PC-3 (cell line): ENCODE measurements at regions not wholly inside any gene's neighbourhood (a gene's known extent, or its start where the extent isn't known, plus 50 kb on each side); places are given as distances from the start of the nearest gene placed in this dataset.

Source experiments
- ATAC-seq: fragments of 200-7000 bp; cut with Tn5 transposase; 2 replicates; pipeline ENCODE4 v1.9.1; 2020; ENCODE audit warnings: mild to moderate bottlenecking, moderate library complexity
- BruUV-seq: library from RNA; stranded (reverse); fragments of 400-500 nt; replicated peaks from 2 replicates; lab custom pipeline; 2021; lab: Mats Ljungman, UMichigan
- CTCF ChIA-PET: fragments of 300-600 bp; sonication (Branson Sonifier 250); formaldehyde crosslinking; loops from one replicate; lab custom pipeline; 2022; ENCODE audit warnings: antibody characterized with exemption; lab: Charles Lee
- POLR2A ChIA-PET: fragments of 300-600 bp; sonication (Branson Sonifier 250); formaldehyde crosslinking; loops from one replicate; lab custom pipeline; 2022; ENCODE audit warnings: antibody characterized with exemption; ENCODE audit not compliant: unreplicated experiment; lab: Charles Lee
- DNase-seq: peaks from one replicate; pipeline ENCODE4 v3.0.0-alpha.2; 2015
- H2AFZ ChIP-seq: fragments of 300-600 bp; sonication (generic); 2 replicates; pipeline ENCODE4 v1.6.0; 2016; ENCODE audit warnings: antibody characterized with exemption, low read length
- H3F3A ChIP-seq: fragments of 300-600 bp; sonication (generic); one replicate; pipeline ENCODE4 v1.6.0; 2017; ENCODE audit warnings: antibody characterized with exemption, low read length, control low read depth, mild to moderate bottlenecking; ENCODE audit not compliant: unreplicated experiment
- H3K27ac ChIP-seq: fragments of 300-600 bp; sonication (generic); 2 replicates; pipeline ENCODE4 v1.5.1; 2016; ENCODE audit warnings: mild to moderate bottlenecking, low read length
- H3K27me3 ChIP-seq: fragments of 300-600 bp; sonication (generic); 2 replicates; pipeline ENCODE4 v1.6.1; 2016; ENCODE audit warnings: low read length, mixed read lengths
- H3K36me3 ChIP-seq: fragments of 300-600 bp; sonication (generic); 2 replicates; pipeline ENCODE4 v1.6.1; 2016; ENCODE audit warnings: low read depth, mixed run types, low read length, mixed read lengths
- H3K4me1 ChIP-seq: fragments of 300-600 bp; sonication (generic); 2 replicates; pipeline ENCODE4 v1.5.1; 2016; ENCODE audit warnings: low read length; ENCODE audit not compliant: insufficient read depth
- H3K4me2 ChIP-seq: fragments of 300-600 bp; sonication (generic); 2 replicates; pipeline ENCODE4 v1.6.0; 2016; ENCODE audit warnings: low read length
- H3K4me3 ChIP-seq: fragments of 300-600 bp; sonication (generic); 2 replicates; pipeline ENCODE4 v1.5.1; 2016; ENCODE audit warnings: mild to moderate bottlenecking, low read length, mixed read lengths
- H3K79me2 ChIP-seq: fragments of 300-600 bp; sonication (generic); 2 replicates; pipeline ENCODE4 v1.6.1; 2017; ENCODE audit warnings: low read length, mixed read lengths
- H3K9ac ChIP-seq: fragments of 300-600 bp; sonication (generic); 2 replicates; pipeline ENCODE4 v1.6.0; 2016; ENCODE audit warnings: mild to moderate bottlenecking, low read length
- H3K9me2 ChIP-seq: fragments of 300-600 bp; sonication (generic); replicated peaks from 2 replicates; pipeline ENCODE4 v1.6.1; 2016; ENCODE audit warnings: mixed run types, low read length, mixed read lengths
- H3K9me3 ChIP-seq: fragments of 300-600 bp; sonication (generic); 2 replicates; pipeline ENCODE4 v1.6.1; 2016; ENCODE audit warnings: low read length, mixed read lengths
- H4K20me1 ChIP-seq: fragments of 300-600 bp; sonication (generic); 2 replicates; pipeline ENCODE4 v1.6.1; 2016; ENCODE audit warnings: low read length, mixed read lengths
- EZH2 ChIP-seq: fragments of 300-600 bp; sonication (generic); IDR thresholded peaks from one replicate; pipeline ENCODE4 v1.6.1; 2017; ENCODE audit warnings: antibody characterized with exemption, mild to moderate bottlenecking, low read length; ENCODE audit not compliant: unreplicated experiment
- EZH2phosphoT487 ChIP-seq: fragments of 300-600 bp; sonication (generic); IDR thresholded peaks from 2 replicates; pipeline ENCODE4 v1.6.1; 2018; ENCODE audit warnings: mild to moderate bottlenecking, antibody characterized with exemption, low read length, borderline replicate concordance
- intact Hi-C: fragments of 100-400 bp; cut with micrococcal nuclease; formaldehyde crosslinking; loops from 2 replicates; pipeline ENCODE4 v1.9.0; 2023
- TF ChIP-seq, protein P1 (sequence below): fragments of 300-600 bp; sonication (generic); conservative IDR thresholded peaks from 2 replicates; pipeline ENCODE4 v1.5.1; 2017; ENCODE audit warnings: antibody characterized with exemption, low read depth, mild to moderate bottlenecking, low read length

DNA sequence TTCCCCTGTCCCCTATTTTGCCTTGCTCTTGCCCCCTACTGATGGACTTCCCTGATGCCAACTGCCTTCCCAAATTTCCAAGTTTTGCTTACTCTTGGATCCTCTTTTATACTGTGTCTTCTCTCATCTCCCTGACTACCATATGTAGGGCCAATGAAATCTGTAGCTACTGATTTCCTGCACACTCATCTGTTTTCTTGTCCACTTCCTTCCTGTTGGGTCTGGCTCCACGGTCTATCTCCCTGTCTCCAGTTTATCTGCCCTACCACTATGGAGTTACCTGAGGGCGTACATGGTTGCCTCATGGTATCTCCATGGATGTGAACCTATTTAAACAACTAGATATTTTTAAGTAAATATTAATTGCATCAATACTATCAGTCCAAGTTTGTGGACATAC lies 140.3 kb upstream of the MCHR2 start:
- Histone ChIP-seq H3K9me3 (no peaks in the 10 kb centered on the region), H3K4me3 (no peak overlapping the region), H3K9ac (no peak overlapping the region), H3K27me3 (no peaks in the 10 kb centered on the region), H2AFZ (no peak overlapping the region), H4K20me1 (no peaks in the 10 kb centered on the region), H3K4me1 (no peaks in the 10 kb centered on the region), H3K27ac (no peak overlapping the region), H3K4me2 (no peak overlapping the region), H3K79me2 (no peaks in the 10 kb centered on the region), H3F3A (no peaks in the 10 kb centered on the region), H3K36me3 (no peaks in the 10 kb centered on the region), H3K9me2 (no peaks in the 10 kb centered on the region)
- ChIA-PET POLR2A (no interaction called here), CTCF (no interaction called here)
- TF ChIP-seq EZH2phosphoT487 (no peak), EZH2 (no peak)
- TF ChIP-seq, protein P1, sequence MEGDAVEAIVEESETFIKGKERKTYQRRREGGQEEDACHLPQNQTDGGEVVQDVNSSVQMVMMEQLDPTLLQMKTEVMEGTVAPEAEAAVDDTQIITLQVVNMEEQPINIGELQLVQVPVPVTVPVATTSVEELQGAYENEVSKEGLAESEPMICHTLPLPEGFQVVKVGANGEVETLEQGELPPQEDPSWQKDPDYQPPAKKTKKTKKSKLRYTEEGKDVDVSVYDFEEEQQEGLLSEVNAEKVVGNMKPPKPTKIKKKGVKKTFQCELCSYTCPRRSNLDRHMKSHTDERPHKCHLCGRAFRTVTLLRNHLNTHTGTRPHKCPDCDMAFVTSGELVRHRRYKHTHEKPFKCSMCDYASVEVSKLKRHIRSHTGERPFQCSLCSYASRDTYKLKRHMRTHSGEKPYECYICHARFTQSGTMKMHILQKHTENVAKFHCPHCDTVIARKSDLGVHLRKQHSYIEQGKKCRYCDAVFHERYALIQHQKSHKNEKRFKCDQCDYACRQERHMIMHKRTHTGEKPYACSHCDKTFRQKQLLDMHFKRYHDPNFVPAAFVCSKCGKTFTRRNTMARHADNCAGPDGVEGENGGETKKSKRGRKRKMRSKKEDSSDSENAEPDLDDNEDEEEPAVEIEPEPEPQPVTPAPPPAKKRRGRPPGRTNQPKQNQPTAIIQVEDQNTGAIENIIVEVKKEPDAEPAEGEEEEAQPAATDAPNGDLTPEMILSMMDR, result no peak
- DNase-seq (no peak), ATAC-seq (no peak)
- no TSS peak for BruUV-seq
- intact Hi-C loops, result no loop called here

DNA sequence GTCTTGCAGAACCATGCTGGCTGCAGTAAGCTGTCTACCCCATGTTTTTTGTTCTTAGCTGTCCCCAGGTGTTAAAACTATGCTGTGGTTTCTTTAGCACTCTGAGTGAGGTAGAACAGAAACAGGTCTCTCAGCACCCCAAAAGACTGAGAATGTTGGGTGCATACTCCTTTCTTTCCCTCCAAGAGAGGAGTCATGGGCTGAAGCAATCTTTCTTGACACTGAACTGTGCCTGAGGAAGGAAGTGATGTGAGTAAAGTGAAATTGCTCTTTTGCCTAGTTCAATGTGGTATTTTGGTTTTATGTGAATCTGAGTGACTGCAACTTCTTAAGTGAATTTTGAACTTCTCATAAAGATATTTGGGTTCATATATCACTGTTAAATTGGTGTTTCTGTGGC lies 138.0 kb upstream of the MCHR2 start:
- TF ChIP-seq EZH2, result no peak
- TF ChIP-seq, protein P1, result no peak
- TF ChIP-seq EZH2phosphoT487, result no peak
- Histone ChIP-seq H3K36me3 (no peaks in the 10 kb centered on the region), H3K9ac (no peak overlapping the region), H3K79me2 (no peaks in the 10 kb centered on the region), H3K9me3 (no peaks in the 10 kb centered on the region), H3K27ac (no peak overlapping the region), H4K20me1 (no peaks in the 10 kb centered on the region), H3K9me2 (no peaks in the 10 kb centered on the region), H3K4me2 (no peak overlapping the region), H2AFZ (no peak overlapping the region), H3F3A (no peaks in the 10 kb centered on the region), H3K27me3 (no peaks in the 10 kb centered on the region), H3K4me3 (no peak overlapping the region), H3K4me1 (no peaks in the 10 kb centered on the region)
- intact Hi-C loops, result no loop called here
- no TSS peak for BruUV-seq
- CTCF ChIA-PET, result no interaction called here
- no peak for DNase-seq
- POLR2A ChIA-PET, result no interaction called here
- ATAC-seq, result no peak

DNA sequence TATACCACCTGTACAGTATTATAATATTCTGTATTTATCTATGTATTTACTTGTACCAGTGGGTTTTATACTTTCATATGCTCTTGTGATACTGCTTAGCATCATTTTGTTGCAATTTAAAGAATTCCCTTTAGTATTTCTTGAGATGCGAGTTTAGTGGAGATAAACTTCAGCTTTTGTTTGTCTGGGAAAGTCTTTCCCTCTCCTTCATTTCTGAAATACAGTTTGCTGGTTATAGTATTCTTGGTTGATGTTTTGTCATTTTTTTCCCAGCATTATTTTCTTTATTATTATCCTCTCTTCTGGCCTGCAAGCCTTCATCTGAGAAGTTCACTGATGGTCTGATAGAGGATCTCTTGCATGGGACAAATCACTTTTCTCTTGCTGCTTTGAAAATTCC lies 136.6 kb upstream of the MCHR2 start:
- ChIA-PET POLR2A (no interaction called here), CTCF (no interaction called here)
- no peaks in the 10 kb centered on the region for H3K36me3 ChIP-seq
- no peaks in the 10 kb centered on the region for H3K79me2 ChIP-seq
- no peak for DNase-seq
- no TSS peak for BruUV-seq
- H3K9me3 ChIP-seq, result no peaks in the 10 kb centered on the region
- H4K20me1 ChIP-seq, result no peaks in the 10 kb centered on the region
- H3K4me1 ChIP-seq, result no peaks in the 10 kb centered on the region
- no peaks in the 10 kb centered on the region for H3K9me2 ChIP-seq
- intact Hi-C loops, result no loop called here
- H3F3A ChIP-seq, result no peaks in the 10 kb centered on the region
- H3K9ac ChIP-seq, result no peak overlapping the region
- H3K27ac ChIP-seq, result no peak overlapping the region
- H3K4me3 ChIP-seq, result no peak overlapping the region
- ATAC-seq, result no peak
- no peak overlapping the region for H2AFZ ChIP-seq
- H3K27me3 ChIP-seq, result no peaks in the 10 kb centered on the region
- H3K4me2 ChIP-seq, result no peak overlapping the region
- TF ChIP-seq, protein P1, result no peak
- TF ChIP-seq EZH2, result no peak
- no peak for TF ChIP-seq EZH2phosphoT487
